ENCODE measurements at regions not wholly inside any gene's neighbourhood (a gene's known extent, or its start where the extent isn't known, plus 50 kb on each side); places are given as distances from the start of the nearest gene placed in this dataset.

DNA sequence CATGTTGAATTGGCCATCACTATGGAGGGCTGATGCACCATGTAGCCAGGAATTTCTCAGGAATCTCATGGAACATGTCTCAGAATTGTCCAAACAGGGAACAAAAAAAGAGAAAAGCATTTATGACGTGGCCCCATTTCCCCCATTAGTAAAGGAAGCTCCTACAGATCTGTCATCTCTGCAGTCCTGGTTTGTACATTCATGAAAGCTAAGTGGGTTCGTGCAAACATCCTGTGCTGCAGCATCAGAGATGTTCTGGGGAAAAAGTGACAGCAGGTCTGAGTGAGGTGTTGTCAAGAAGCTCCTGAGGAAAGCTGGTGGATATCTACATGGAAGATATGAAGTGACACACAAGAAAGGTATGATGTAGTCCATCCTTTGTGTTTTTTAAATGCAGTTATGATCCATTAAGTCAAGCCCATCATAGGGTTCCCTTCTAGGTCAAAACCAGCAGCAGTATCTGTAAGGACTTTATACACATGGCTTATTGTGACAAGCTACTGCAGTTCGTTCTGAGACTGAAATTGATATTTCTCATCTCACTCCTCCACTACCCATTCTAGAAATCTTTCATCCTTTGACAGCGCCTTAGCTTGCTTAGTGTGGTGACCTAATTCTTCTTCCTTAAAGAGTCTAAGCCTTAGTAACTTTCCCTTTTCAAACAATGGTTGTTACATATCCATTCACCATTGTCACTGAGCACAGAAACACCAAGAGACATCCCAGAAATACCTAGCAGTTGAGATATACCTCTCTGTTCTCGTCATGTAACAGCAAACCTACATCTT, 200.0 kb upstream of the TCF21 start:
- DNase-seq (ENCODE audit: low read depth in 2 of 2, low spot score in 1 of 2) = no peak

DNA sequence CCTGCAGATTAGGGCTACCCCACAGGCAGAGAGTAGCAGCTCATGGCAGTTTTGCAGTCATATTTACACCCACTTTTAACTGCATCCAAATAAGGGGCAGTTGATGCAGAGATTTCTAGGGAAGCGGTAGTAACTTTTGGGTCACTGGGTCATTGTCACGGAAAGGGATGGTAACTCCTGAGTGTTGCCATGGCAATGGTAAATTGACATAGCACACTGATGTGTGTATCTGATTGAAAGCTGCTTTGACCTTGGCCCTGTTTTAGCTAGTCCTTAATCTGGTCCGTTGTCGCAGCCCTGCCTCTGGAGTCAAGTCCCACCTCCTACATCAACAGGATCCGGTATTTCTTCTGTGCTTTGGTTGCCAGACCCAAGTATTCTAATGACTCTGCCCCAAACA, 199.1 kb upstream of the TCF21 start:
- DNase-seq (ENCODE audit: low read depth in 2 of 2, low spot score in 1 of 2) = no peak

DNA sequence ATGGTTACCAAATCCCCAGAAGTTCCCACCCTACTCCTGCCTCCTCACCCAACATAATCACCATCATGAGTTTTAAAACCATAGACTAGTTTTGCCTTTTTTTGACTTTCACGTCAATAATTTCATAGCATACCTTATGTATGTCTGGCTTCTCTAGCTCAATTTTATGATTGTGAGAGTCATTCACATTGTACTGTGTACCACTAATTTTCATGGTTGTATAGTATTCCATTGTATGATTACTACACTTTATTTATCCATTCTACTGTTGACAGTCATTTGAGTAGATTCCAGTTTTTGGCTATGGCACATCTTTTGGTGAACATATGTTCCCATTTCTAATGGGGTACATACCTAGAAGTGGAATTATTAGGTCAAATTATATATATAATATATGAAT, 195.3 kb upstream of the TCF21 start:
- DNase-seq (ENCODE audit: low read depth in 2 of 2, low spot score in 1 of 2) = no peak

DNA sequence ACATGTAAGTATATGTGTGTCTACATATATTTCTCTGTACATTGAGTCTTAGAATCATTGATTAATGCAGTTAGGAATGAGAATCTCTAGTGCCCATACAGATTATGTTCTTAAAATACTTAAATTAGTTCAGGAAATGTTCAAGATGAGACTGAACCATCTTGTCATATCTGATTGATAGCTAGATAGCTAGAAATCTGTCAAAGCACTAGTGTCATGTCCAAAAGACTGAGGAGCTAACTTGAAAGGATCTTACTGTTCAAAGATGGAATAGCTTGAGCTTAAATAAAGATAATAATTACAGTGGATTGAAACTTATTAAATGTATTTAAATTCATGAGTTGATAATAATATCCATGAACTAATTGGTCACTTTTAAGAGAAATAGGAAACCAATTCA, 191.7 kb upstream of the TCF21 start:
- DNase-seq (ENCODE audit: low read depth in 2 of 2, low spot score in 1 of 2) = no peak

GRCh38 chr6:133697666-133698065, 191.2 kb upstream of the TCF21 start:
- no peak for DNase-seq (ENCODE audit: low read depth in 2 of 2, low spot score in 1 of 2)

GRCh38 chr6:133698272-133698671, 190.6 kb upstream of the TCF21 start:
- DNase-seq (ENCODE audit: low read depth in 2 of 2, low spot score in 1 of 2) = no peak

- DNase-seq (ENCODE audit: low read depth in 2 of 2, low spot score in 1 of 2) = no peak
Observed at GRCh38 chr6:133699741-133700385, 189.1 kb upstream of the TCF21 start.

DNA sequence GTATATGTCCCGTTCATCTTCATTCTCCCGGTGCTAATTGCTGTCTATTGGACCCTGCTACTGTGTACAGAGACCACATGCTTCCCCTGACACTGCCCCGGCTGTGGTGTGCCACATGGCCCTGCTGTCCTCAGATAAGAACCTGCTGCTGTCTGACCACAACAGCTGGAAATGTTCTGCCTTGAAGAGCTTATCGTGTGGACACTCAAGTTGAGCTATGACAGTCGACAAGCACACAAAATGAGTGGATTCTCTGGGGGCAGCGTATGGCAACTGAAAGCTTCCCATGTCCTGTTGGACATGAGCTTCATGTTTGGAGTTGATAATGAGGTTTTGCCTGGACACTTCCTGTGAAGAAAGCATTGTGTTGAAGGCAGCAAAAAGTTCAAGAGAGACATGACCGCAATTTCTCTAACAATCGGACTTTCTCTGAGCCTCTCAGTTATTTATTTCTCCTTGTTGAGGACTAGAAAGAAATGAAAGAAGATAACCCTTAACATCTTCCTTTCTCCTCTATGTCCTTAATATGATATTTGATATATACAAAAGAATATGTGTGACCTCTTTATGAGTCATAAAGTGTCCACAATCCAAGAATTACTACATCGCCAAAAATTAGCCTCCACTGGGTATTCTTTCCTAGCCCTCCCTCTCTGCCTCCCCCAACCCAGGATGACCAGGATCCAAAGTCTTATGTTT, 187.1 kb upstream of the TCF21 start:
- no peak for DNase-seq (ENCODE audit: low read depth in 2 of 2, low spot score in 1 of 2)

DNA sequence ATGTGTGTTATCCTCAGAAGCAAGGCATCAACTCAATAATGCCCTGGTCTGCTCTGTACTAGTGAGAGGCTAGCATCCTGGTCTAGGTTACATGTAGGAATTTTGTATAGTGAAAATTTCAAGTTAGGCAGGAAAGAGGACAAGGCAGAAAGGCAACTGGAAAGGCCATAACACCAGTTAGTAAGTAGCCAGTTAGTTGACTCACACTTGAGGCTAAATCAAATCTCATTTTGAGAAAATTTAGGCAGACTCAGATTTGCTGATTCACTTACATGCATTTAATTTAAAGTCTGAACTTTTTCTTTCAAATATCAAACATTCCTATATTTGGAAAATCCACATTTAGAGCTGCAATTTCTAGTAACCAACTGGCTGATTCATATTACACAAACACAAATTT, 184.5 kb upstream of the TCF21 start:
- DNase-seq (ENCODE audit: low read depth in 2 of 2, low spot score in 1 of 2) = no peak

- DNase-seq (ENCODE audit: low read depth in 2 of 2, low spot score in 1 of 2) = no peak
Observed at GRCh38 chr6:133705066-133705465, 183.8 kb upstream of the TCF21 start.

- no peak for DNase-seq (ENCODE audit: low read depth in 2 of 2, low spot score in 1 of 2)
Observed at GRCh38 chr6:133705731-133706130, 183.2 kb upstream of the TCF21 start.

GRCh38 chr6:133707456-133707855, 181.5 kb upstream of the TCF21 start:
- DNase-seq (ENCODE audit: low read depth in 2 of 2, low spot score in 1 of 2) = no peak

GRCh38 chr6:133710826-133711225, 178.1 kb upstream of the TCF21 start:
- no peak for DNase-seq (ENCODE audit: low read depth in 2 of 2, low spot score in 1 of 2)

DNA sequence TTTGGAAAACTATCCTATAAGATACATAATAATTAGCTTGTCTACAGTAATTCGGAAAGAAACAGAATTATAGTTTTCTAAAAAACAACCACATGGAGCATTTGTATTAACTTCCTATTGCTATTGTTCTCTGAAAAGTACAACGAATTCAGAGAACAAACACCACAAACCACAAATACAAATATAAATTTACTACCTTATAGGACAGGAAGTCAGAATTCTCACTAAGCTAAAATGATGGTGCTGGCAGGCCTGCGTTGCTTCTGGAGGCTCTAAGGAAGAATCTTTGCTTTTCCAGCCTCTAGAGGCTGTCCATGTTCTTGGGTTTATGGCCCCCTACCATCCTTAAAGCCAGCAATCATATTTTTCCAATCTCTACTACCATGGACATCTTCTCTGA, 173.6 kb upstream of the TCF21 start:
- no peak for DNase-seq (ENCODE audit: low read depth in 2 of 2, low spot score in 1 of 2)

GRCh38 chr6:133724726-133725125, 164.2 kb upstream of the TCF21 start:
- no peak for DNase-seq (ENCODE audit: low read depth in 2 of 2, low spot score in 1 of 2)

DNA sequence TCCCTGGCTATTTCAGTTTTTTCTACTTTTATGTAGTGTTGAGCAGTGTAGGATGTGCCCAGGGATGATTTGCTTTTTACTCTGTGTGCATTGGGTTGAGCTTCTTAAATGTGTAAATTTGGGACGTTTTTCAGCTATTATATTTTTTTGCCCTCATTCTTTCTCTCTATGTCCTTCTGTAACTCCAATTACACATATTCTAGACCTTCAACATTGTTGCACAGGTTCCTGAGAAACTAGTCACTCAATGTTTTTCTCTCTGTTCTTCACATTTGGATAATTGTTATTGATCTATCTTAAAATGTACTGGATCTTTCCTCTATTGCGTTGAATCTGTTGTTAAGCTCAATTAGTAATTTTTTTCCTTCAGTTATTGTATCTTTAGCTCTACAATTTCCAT, 162.7 kb upstream of the TCF21 start:
- no peak for DNase-seq (ENCODE audit: low read depth in 2 of 2, low spot score in 1 of 2)

- no peak for DNase-seq (ENCODE audit: low read depth in 2 of 2, low spot score in 1 of 2)
Observed at GRCh38 chr6:133730881-133731280, 158.0 kb upstream of the TCF21 start.

GRCh38 chr6:133740218-133740617, 148.7 kb upstream of the TCF21 start:
- DNase-seq (ENCODE audit: low read depth in 2 of 2, low spot score in 1 of 2) = no peak

GRCh38 chr6:133740816-133741215, 148.1 kb upstream of the TCF21 start:
- DNase-seq (ENCODE audit: low read depth in 2 of 2, low spot score in 1 of 2) = no peak

DNA sequence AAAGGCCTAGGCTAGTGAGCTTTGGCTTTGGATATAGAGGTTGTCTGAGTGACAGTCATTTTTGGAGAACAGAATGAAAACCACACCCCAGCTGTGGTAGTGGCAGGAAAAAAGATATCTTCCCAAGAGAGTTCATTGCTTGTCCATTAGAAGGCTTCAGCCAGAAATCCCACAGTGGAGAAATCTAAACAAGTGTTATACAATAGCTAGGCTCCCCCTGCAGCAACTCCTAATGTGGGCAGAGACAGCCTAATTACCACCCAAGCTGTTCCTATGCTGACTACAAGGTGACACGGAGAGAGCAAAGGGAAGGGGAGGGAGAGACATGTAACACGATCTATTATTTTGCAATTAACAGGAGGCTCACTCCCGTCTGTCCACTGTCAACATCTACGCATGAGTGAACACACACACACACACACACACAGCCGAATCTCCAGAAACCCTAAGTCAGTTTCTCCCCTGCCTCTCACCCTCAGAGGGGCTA, 147.5 kb upstream of the TCF21 start:
- no peak for DNase-seq (ENCODE audit: low read depth in 2 of 2, low spot score in 1 of 2)

DNA sequence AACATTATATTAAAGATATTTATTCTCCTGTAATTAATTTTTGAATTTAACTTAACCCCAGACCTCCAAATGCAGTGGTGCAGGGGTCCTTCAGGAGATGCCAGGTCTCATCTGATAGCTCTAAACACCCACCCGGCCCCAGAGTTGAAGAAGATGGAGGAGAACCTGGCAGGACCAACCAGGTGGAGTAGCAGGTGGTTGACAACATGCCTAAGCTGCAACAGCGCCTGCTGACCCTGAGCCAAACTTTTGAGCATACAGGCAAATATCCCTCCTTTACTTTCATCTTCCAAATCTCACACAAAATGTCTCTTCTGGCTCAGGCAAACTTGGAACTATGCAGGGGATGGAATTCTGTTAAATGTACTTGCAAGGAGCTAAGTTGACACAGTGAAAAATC, 145.3 kb upstream of the TCF21 start:
- DNase-seq (ENCODE audit: low read depth in 2 of 2, low spot score in 1 of 2) = no peak

GRCh38 chr6:133746417-133746770, 142.5 kb upstream of the TCF21 start:
- DNase-seq (ENCODE audit: low read depth in 2 of 2, low spot score in 1 of 2) = no peak
